Stomach (tissue), 4 donors: ENCODE measurements at regions not wholly inside any gene's neighbourhood (a gene's known extent, or its start where the extent isn't known, plus 50 kb on each side); places are given as distances from the start of the nearest gene placed in this dataset.

ENCODE experiments used
- CTCF ChIP-seq, 7 experiments: fragments of 450-650 bp in 4 of 7; fragments of 200-600 bp in 3 of 7; sonication (generic) in 3 of 7; IDR thresholded peaks; one replicate each; pipeline ENCODE4 v1.5.1; 2016 to 2019; ENCODE audit warnings: antibody characterized with exemption in 7 of 7, control low read depth in 2 of 7, mild to moderate bottlenecking in 1 of 7
- EP300 ChIP-seq: sonication (generic); formaldehyde crosslinking; IDR thresholded peaks from one replicate; pipeline ENCODE4 v1.6.1; 2017; ENCODE audit warnings: antibody characterized with exemption
- POLR2A ChIP-seq, 4 donors: fragments of 450-650 bp; IDR thresholded peaks; one replicate each; pipeline ENCODE4 v1.6.1; 2016; ENCODE audit warnings: antibody characterized with exemption in 4 of 4, control low read depth in 2 of 4, mild to moderate bottlenecking in 1 of 4, moderate library complexity in 1 of 4
- POLR2AphosphoS5 ChIP-seq, 3 donors: sonication (generic); formaldehyde crosslinking; IDR thresholded peaks; one replicate each; pipeline ENCODE4 v1.6.1; 2016; ENCODE audit warnings: antibody characterized with exemption in 3 of 3

GRCh38 chr16:51035711-51036110 lies 115.4 kb downstream of the SALL1 start:
- TF ChIP-seq CTCF (IDR thresholded peaks at IDR 0.05): no peak
- no peak for TF ChIP-seq POLR2AphosphoS5 (IDR thresholded peaks at IDR 0.05)
- no peak for TF ChIP-seq POLR2A (IDR thresholded peaks at IDR 0.05)
- no peak for TF ChIP-seq EP300
